HG03066 (cell line): ENCODE measurements at regions not wholly inside any gene's neighbourhood (a gene's known extent, or its start where the extent isn't known, plus 50 kb on each side); places are given as distances from the start of the nearest gene placed in this dataset.
"Not testable (repeated sequence)": the region's sequence is repeated elsewhere in the genome, so short reads cannot be mapped to it uniquely, and the experiment has no call there.

Experiments used
- ATAC-seq: cut with Tn5 transposase; IDR thresholded peaks from one replicate; pipeline ENCODE4 v1.9.1; 2021; ENCODE audit warnings: low read depth; ENCODE audit not compliant: unreplicated experiment

DNA sequence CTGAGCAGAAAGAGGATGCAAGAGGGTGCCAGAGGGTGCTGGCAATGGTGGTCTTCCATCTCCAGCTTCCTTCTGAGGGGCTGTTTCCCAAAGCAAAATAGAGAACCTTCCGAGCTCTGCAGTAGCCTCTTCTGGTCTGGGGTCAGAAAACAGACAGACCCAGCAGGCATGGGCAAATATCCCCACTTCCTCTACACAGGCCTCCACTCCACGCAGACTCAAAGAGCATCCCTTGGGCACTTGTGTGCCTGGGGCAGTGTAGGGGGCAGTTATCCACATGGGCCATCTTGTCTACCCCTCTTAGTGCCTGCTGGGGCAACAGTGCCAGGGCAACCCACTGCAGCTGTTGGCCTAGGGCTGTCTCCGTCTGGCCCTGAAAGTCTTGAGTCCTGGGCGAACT, 231.9 kb downstream of the TTC8 start:
- ATAC-seq = no peak

DNA sequence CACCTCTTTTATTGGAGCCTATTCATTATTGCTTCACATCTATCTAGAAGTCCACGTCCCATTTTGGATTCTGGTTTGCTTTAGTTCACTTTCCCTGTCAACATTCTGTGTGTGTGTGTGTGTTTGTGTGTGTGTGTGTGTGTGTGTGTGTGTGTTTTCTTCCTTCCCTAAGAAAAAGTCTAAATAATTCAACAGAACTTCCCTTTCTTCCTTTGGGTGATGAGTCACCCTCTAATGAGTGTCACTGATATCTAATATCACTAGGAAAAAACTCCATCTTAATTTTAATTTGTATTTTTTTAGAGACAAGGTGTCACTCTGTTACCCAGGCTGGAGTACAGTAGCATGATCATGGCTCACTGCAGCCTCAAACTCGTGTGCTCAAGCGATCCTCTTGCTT, 234.2 kb downstream of the TTC8 start:
- no peak for ATAC-seq

DNA sequence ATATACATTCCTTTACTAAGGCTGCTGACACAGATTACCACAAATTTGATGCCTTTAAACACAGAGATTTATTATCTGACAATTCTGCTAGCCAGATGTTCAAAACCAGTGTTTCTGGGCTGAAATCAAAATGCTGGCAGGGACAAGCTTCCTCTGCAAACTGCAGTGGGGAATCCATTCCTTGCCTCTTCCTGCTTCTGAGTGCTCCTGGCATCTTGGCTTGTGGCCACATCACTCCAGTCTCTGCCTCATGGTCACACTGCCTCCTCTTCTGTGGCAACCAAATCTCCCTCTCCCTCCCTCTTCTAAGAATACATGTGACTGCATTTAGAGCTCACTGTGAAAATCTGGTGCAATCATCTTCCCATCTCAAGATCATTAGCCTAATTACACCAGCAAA, 235.7 kb downstream of the TTC8 start:
- ATAC-seq = no peak

DNA sequence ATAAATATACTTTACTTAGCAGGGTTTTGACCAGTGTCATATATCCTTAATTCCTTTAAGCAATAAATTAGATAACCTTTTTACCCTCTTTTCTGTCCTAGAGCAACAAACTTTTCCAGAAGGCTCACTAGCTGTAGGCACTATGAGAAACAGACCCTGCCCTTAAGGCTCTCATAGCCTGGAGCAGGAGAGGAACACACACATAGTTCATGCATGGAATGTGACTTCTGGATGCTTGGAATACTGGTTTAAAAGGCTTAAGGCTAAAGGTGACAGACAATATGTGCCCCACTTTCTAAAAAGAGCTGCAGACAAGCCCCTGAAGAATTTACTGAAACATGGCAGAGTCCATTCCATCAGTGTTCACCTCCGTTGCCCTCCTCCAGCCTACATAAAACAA, 237.2 kb downstream of the TTC8 start:
- no peak for ATAC-seq

DNA sequence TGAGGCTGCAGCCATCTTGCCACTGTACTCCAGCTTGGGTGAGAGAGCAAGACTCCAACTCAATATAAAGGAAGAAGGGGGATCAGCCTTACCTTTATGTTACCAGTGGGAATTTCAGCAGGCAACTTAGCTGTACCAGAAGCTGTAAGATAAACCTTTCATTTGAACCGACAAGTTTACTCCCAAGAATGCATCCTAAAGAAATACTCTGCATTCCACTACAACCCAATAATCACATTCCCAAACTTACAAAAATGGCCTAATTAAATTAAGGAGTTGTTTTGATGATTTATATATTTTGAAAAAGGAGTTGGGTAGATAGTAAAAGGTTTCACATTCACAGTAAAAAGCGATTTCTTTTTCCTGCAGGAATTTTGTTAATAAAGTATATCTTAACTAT, 241.4 kb downstream of the TTC8 start:
- ATAC-seq = no peak

DNA sequence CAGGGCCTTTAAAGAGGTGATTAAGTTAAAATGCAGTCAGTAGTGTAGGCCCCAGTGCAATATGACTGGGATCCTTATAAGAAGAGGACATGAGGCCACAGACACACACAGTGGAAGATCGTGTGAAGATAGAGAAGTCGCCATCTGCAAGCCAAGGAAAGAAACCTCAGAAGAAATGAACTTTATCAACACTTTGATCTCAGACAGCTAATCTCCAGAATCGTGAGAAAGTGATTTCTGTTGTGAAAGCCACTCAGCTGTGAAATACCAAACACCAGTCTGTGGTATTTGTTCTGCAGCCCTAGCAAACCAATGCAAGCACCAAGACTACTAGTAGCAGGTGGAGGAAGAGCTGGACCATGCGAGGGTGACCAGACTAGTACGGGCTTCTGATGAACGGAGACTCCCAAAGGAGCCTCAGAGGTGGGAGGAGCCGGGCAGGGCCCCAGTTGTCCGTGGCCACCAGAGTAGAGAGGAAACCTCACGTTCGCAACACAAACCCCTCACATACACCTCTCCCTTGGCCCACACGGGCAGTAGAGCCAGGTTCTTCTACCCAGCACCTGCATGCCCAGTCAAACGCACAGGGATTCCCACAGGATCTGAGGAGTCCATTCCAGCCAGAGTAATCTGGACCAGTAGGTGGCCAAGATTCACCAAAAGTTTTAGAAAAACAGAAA, 243.0 kb downstream of the TTC8 start:
- ATAC-seq = no peak

DNA sequence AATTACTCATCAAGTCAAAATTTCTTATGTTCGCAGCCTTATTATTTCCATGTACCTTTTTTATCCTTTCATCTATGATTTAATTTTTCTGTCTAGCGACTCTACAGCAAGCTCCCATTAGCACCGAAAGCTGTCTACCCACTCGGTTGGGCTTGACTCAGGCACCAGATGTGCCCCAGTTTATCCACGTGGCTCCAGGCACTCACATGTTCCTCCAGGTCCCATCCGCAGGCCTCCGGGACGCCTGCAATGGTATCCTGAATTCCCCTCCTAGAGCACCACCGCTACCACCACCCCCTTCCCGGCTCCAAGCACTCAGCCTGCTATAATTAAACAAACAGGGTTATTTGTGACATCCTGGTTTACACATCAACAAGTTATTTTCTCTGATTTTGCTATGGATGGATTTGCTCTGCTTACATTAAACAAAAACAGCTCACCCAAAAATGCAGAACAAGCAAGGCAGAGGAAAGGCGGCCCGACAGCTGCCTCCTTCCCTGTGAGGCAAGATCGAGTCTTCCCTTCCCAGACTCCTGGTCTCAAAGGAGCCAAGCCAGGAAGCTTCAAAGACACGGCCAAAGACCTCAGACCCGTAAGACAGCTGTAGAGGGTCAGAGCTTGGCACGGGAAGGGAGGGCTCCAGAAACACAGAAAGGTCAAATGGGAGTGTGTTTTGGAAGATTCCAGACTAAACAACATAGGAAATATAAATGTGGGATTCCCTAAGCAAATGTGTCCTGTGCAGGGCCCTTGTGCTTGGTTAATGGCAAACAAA, 253.8 kb downstream of the TTC8 start:
- ATAC-seq = no peak

GRCh38 chr14:89085231-89085731, 260.8 kb downstream of the TTC8 start:
- ATAC-seq = no peak

- no peak for ATAC-seq
Observed at GRCh38 chr14:89085737-89086382, 261.4 kb downstream of the TTC8 start.

DNA sequence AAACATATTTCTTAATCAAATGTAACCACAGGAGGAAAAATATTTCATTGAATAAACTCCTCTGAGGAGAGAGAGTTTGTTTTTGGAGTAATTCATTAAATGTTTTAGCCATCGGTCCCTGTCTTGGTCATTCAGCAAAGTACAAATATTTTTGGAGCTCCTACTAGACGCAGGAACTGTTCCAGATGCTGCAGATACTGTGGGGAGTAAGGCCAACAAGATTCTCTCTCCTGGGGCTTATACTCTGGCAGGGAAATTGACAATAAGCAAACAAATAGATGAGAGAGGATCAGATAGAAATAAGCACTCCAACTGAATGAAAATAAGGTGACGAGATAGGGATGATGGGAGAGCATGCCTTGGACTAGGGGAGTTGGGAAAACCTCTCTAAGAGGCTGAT, 264.1 kb downstream of the TTC8 start:
- ATAC-seq = no peak

DNA sequence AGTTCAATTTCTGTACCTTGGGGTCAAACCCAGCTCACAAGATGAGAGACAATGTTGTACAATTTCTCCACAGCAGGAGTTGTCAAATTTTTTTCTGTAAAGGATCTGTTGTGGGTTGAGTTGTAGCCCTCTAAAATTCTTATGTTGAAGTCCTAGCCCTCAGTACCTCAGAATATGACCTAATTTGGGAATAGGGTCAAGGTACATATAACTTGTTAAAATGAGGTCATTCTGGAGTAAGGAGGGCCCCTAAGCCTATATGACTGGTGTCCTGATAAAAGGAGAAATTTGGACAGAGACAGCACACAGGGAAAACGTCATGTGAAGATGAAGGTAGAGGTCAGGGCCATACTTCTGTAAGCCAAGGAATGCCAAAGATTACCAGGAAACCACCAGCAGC, 264.9 kb downstream of the TTC8 start:
- no peak for ATAC-seq

- no peak for ATAC-seq
Observed at GRCh38 chr14:89091781-89092180, 267.3 kb downstream of the TTC8 start.

DNA sequence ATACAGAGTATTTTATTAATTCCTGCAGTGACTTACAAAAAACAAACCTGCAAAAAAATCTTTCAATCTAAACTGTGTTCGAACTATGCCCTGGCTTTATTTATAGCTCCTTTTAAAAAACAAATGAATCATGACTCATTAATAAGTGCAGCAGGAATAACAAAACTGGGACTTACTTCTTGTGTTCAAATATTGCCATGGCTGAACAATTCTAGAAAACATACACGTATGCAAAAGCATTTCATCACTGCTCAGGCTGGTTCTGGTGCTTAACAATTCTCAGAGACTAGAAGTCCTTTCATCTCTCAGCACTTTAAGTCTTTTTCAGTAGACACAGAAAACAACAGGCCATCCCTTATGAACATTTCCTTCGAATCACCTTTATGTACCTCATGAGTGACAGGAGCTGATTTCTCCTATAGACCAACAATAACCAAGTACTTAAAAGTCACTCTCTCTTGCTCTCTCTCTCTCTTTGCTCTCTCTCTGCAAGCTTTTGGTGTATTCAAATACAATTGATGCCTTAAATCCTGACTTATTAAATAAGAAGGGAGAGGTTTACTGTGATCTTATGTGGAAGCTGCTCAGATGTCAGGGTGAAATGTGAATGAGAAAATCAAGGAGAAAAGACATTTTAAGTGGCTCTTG, 268.8 kb downstream of the TTC8 start:
- no peak for ATAC-seq

- no peak for ATAC-seq
Observed at GRCh38 chr14:89095036-89095435, 270.6 kb downstream of the TTC8 start.

DNA sequence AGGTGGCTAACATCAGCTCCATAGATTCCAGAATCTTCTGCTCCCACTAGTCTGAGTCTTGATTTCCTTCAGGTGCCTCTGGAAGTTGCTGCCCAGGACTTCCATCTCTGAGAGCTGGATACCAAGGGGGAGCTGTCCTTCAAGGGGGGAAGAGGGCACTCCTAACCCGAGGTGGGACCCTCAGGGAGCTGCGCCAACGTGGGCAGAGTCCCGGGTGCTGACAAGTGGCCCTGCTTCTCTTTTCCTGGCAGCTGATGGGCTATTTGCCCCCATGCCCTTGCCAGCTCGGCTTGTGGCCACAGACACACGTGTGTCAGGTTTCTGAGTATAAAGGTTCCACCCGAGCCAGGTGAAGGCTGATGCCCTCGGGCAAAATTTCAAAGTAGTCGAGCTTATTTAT, 272.5 kb downstream of the TTC8 start:
- no peak for ATAC-seq

DNA sequence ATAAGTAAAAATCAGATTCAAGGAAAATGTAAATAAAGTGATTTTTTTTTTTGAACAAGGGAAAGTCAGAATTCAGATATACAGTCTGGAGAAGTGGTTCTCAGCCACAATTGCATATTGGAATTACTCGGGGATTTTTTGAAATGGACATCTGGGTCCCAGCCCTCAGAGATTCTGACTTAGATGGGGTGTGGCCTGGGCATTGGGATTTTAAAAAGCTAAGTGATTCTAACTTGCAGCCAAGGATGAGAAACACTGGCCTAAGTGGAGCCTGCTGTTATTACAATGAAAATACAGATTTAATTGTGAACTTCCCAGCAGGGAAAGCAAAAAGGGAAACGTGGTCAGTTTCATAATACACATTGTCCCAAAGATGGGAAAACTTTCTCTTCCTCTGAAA, 273.8 kb downstream of the TTC8 start:
- ATAC-seq = no peak

- ATAC-seq = not testable (repeated sequence)
Observed at GRCh38 chr14:89104171-89104817, 279.8 kb downstream of the TTC8 start.

DNA sequence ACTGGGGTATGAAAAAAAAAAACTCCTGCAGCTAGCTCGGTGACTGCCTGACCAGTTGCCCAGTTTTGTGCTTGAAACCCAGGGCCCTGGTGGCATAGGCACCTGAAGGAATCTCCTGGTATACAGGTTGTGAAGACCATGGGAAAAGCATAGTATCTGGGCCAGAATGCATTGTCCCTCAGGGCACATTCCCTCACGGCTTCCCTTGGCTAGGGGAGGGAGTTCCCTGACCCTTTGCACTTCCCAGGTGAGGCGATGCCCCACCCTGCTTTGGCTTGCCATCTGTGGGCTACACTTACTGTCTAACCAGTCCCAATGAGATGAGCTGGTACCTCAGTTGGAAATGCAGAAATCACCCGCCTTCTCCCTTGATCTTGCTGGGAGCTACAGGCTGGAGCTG, 280.4 kb downstream of the TTC8 start:
- not testable (repeated sequence) for ATAC-seq
